Neural crest cell (in vitro differentiated cells): ENCODE measurements at regions not wholly inside any gene's neighbourhood (a gene's known extent, or its start where the extent isn't known, plus 50 kb on each side); places are given as distances from the start of the nearest gene placed in this dataset.
A peak's percentile ranks its signal among the peaks of the same experiment; 100 is the strongest.

ENCODE experiments used
- DNase-seq: peaks from one replicate; pipeline ENCODE4 v3.0.0; 2021; ENCODE audit warnings: low read depth, mixed read lengths, low spot score
- H3K27ac Mint-ChIP-seq: one replicate; pipeline ENCODE4 v1.8.0; 2021; ENCODE audit warnings: mild to moderate bottlenecking, mixed read lengths; ENCODE audit not compliant: unreplicated experiment
- H3K27me3 Mint-ChIP-seq: 2 replicates; pipeline ENCODE4 v1.8.0; 2021; ENCODE audit warnings: low read depth, mild to moderate bottlenecking, mixed read lengths
- H3K36me3 Mint-ChIP-seq: 2 replicates; pipeline ENCODE4 v1.8.0; 2021; ENCODE audit warnings: low read depth, mild to moderate bottlenecking, mixed read lengths
- H3K4me1 Mint-ChIP-seq: 2 replicates; pipeline ENCODE4 v1.8.0; 2021; ENCODE audit warnings: mixed read lengths
- H3K4me3 Mint-ChIP-seq: one replicate; pipeline ENCODE4 v1.8.0; 2021; ENCODE audit warnings: mild to moderate bottlenecking, mixed read lengths
- H3K9me3 Mint-ChIP-seq: 2 replicates; pipeline ENCODE4 v1.8.0; 2021; ENCODE audit warnings: mixed read lengths
- CTCF ChIP-seq: fragments of 200-600 bp; sonication (generic); conservative IDR thresholded peaks from 2 replicates; pipeline ENCODE4 v1.5.0; 2021; ENCODE audit warnings: antibody characterized with exemption, mild to moderate bottlenecking

GRCh38 chr12:116361414-116362223 lies 84.1 kb upstream of the MED13L start:
- no peaks in the 10 kb centered on the region for H3K9me3 Mint-ChIP-seq
- H3K4me1 Mint-ChIP-seq, result peaks cover 23% of the 10 kb centered on the region
- DNase-seq, result no peak
- no peak overlapping the region for H3K27ac Mint-ChIP-seq
- no peak overlapping the region for H3K4me3 Mint-ChIP-seq
- H3K36me3 Mint-ChIP-seq, result no peaks in the 10 kb centered on the region
- no peak for TF ChIP-seq CTCF
- H3K27me3 Mint-ChIP-seq, result no peaks in the 10 kb centered on the region

GRCh38 chr12:116365114-116365513 lies 87.6 kb upstream of the MED13L start:
- Mint-ChIP-seq H3K4me3 (no peak overlapping the region), H3K4me1 (peaks cover 16% of the 10 kb centered on the region), H3K36me3 (no peaks in the 10 kb centered on the region), H3K9me3 (no peaks in the 10 kb centered on the region), H3K27ac (no peak overlapping the region), H3K27me3 (no peaks in the 10 kb centered on the region)
- DNase-seq, result no peak
- no peak for TF ChIP-seq CTCF

GRCh38 chr12:116365606-116366455 lies 88.3 kb upstream of the MED13L start:
- TF ChIP-seq CTCF, result no peak
- H3K9me3 Mint-ChIP-seq, result no peaks in the 10 kb centered on the region

GRCh38 chr12:116366456-116366776 lies 88.9 kb upstream of the MED13L start:
- TF ChIP-seq CTCF, result no peak
- no peak overlapping the region for H3K27ac Mint-ChIP-seq
- peaks cover 23% of the 10 kb centered on the region for H3K4me1 Mint-ChIP-seq
- no peak for DNase-seq
- no peaks in the 10 kb centered on the region for H3K9me3 Mint-ChIP-seq
- no peaks in the 10 kb centered on the region for H3K36me3 Mint-ChIP-seq
- H3K27me3 Mint-ChIP-seq, result no peaks in the 10 kb centered on the region
- no peak overlapping the region for H3K4me3 Mint-ChIP-seq

More at GRCh38 chr12:116365606-116366455, 88.3 kb upstream of the MED13L start:
- Mint-ChIP-seq H3K36me3 (no peaks in the 10 kb centered on the region), H3K27ac (no peak overlapping the region), H3K4me3 (no peak overlapping the region), H3K4me1 (peaks cover 18% of the 10 kb centered on the region), H3K27me3 (no peaks in the 10 kb centered on the region)
- DNase-seq, result no peak

GRCh38 chr12:116366824-116367223 lies 89.3 kb upstream of the MED13L start:
- no peak overlapping the region for H3K4me3 Mint-ChIP-seq
- no peaks in the 10 kb centered on the region for H3K36me3 Mint-ChIP-seq
- no peak for DNase-seq
- peak overlapping the region; percentile 19 for H3K27ac Mint-ChIP-seq
- TF ChIP-seq CTCF, result no peak
- no peaks in the 10 kb centered on the region for H3K27me3 Mint-ChIP-seq
- H3K9me3 Mint-ChIP-seq, result no peaks in the 10 kb centered on the region
- peaks cover 23% of the 10 kb centered on the region for H3K4me1 Mint-ChIP-seq
